ENCODE measurements at regions not wholly inside any gene's neighbourhood (a gene's known extent, or its start where the extent isn't known, plus 50 kb on each side); places are given as distances from the start of the nearest gene placed in this dataset.

- TF ChIP-seq PHF8 (IDR thresholded peaks at IDR 0.05; ENCODE audit: borderline replicate concordance, low read depth) (no peak), ELK1 (IDR thresholded peaks at IDR 0.05; ENCODE audit: low read depth, low read length) (no peak), JUN (IDR thresholded peaks at IDR 0.05) (no peak), SREBF2 (IDR thresholded peaks at IDR 0.05) (no peak)
Observed at GRCh38 chr3:167167491-167167890, 212.6 kb downstream of the ZBBX start (continued).

- no peak for FAIRE-seq
- no peak for ATAC-seq
- DNase-seq (ENCODE audit: low read depth in 1 of 2, low spot score in 1 of 2) = no peak
- Histone ChIP-seq H3K9me3 (no peaks in the 10 kb centered on the region), H3K27ac (no peak overlapping the region), H3K4me3 (no peak overlapping the region), H3K4me2 (no peak overlapping the region), H3K4me1 (no peaks in the 10 kb centered on the region)
- WGBS (ENCODE audit: missing lambda C conversion rate) = 71% methylated on average over 4 of the region's 4 CpGs
- ChIA-PET CTCF (no interaction called here), POLR2A (no interaction called here)
- TF ChIP-seq FOSB (CRISPR knock-in tag; IDR thresholded peaks at IDR 0.05) (no peak), CHD2 (IDR thresholded peaks at IDR 0.05; ENCODE audit: low read length, partially characterized antibody) (no peak), RNF2 (IDR thresholded peaks at IDR 0.05; ENCODE audit: borderline replicate concordance, low read depth) (no peak), HOXA7 (CRISPR knock-in tag; IDR thresholded peaks at IDR 0.05) (no peak), MAZ (IDR thresholded peaks at IDR 0.05; ENCODE audit: borderline replicate concordance, low read depth, low read length) (no peak), CTCF (IDR thresholded peaks at IDR 0.05) (no peak), CEBPB (IDR thresholded peaks at IDR 0.05) (no peak), EHMT2 (IDR thresholded peaks at IDR 0.05; ENCODE audit: low read depth) (no peak), REST (IDR thresholded peaks at IDR 0.05) (no peak)
Observed at GRCh38 chr3:167166594-167167253, 213.4 kb downstream of the ZBBX start.

GRCh38 chr3:167166012-167166411 lies 214.1 kb downstream of the ZBBX start:
- H3K4me2 ChIP-seq = no peak overlapping the region
- H3K9me3 ChIP-seq = no peaks in the 10 kb centered on the region
- ChIA-PET CTCF (no interaction called here), POLR2A (no interaction called here)
- TF ChIP-seq HOXA7 (CRISPR knock-in tag; IDR thresholded peaks at IDR 0.05) (no peak), RFX5 (IDR thresholded peaks at IDR 0.05) (no peak), SREBF2 (IDR thresholded peaks at IDR 0.05) (no peak), ZC3H11A (IDR thresholded peaks at IDR 0.05) (no peak), GATA3 (IDR thresholded peaks at IDR 0.05; ENCODE audit: borderline replicate concordance) (no peak), MAX (IDR thresholded peaks at IDR 0.05) (no peak), PHF8 (IDR thresholded peaks at IDR 0.05; ENCODE audit: borderline replicate concordance, low read depth) (no peak), POLR2A (IDR thresholded peaks at IDR 0.05; ENCODE audit: low read length) (no peak), PBX3 (IDR thresholded peaks at IDR 0.05) (no peak), HDAC2 (IDR thresholded peaks at IDR 0.05) (no peak), NPAS2 (CRISPR knock-in tag; IDR thresholded peaks at IDR 0.05; ENCODE audit: borderline replicate concordance) (no peak), ZFP36 (IDR thresholded peaks at IDR 0.05; ENCODE audit: borderline replicate concordance, partially characterized antibody) (no peak), ELK1 (IDR thresholded peaks at IDR 0.05; ENCODE audit: low read depth, low read length) (no peak), FOXS1 (CRISPR knock-in tag; IDR thresholded peaks at IDR 0.05) (no peak), E2F6 (IDR thresholded peaks at IDR 0.05; ENCODE audit: borderline replicate concordance, low read depth) (no peak), NFE2L2 (conservative IDR thresholded peaks at IDR 0.05; ENCODE audit: low read length) (no peak), TFCP2L1 (CRISPR knock-in tag; IDR thresholded peaks at IDR 0.05) (no peak)
- no peak for FAIRE-seq
- H3K27ac ChIP-seq = no peak overlapping the region
- H3K4me3 ChIP-seq = no peak overlapping the region
- no peak for ATAC-seq
- DNase-seq (ENCODE audit: low read depth in 1 of 2, low spot score in 1 of 2) = no peak
- no peaks in the 10 kb centered on the region for H3K4me1 ChIP-seq
